GM13977 (cell line): ENCODE measurements at regions not wholly inside any gene's neighbourhood (a gene's known extent, or its start where the extent isn't known, plus 50 kb on each side); places are given as distances from the start of the nearest gene placed in this dataset.

Experiments used
- DNase-seq: peaks from one replicate; pipeline ENCODE4 v3.0.0; 2012; ENCODE audit warnings: low spot score
- in situ Hi-C: fragments of 300-500 bp; cut with MboI; formaldehyde crosslinking; loops from one replicate; pipeline ENCODE4 v1.12.0; 2022; ENCODE audit warnings: low sequenced_read_pairs, low pct_unique_long_range_greater_than_20kb, mixed read lengths, inconsistent platforms; ENCODE audit not compliant: unreplicated experiment
- TF ChIP-seq, protein P1 (sequence below): IDR thresholded peaks from 2 replicates; pipeline ENCODE4 v1.5.1; 2012; ENCODE audit warnings: mild to moderate bottlenecking, control low read depth; ENCODE audit not compliant: insufficient read depth; ENCODE audit errors: extremely low read depth, missing control alignments

DNA sequence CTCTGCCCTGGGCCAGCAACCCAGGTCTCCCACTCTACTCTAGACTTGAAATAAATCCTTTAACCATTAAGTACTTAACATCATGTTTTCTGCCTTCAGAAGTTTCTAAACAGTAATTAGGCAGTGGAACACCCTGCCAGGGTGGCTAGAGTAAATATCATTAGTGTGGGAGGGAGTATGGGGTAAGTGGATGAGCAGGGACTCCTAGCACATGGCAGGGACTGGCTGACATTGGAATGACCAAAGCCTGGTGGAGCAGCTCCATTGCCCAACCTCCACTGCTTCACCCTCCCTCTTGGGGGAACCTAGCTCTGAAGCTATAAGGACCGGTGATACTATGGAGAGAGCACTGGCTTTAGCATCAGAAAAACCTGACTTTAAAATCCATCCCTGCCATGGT, 167.1 kb downstream of the MAFB start:
- TF ChIP-seq, protein P1, sequence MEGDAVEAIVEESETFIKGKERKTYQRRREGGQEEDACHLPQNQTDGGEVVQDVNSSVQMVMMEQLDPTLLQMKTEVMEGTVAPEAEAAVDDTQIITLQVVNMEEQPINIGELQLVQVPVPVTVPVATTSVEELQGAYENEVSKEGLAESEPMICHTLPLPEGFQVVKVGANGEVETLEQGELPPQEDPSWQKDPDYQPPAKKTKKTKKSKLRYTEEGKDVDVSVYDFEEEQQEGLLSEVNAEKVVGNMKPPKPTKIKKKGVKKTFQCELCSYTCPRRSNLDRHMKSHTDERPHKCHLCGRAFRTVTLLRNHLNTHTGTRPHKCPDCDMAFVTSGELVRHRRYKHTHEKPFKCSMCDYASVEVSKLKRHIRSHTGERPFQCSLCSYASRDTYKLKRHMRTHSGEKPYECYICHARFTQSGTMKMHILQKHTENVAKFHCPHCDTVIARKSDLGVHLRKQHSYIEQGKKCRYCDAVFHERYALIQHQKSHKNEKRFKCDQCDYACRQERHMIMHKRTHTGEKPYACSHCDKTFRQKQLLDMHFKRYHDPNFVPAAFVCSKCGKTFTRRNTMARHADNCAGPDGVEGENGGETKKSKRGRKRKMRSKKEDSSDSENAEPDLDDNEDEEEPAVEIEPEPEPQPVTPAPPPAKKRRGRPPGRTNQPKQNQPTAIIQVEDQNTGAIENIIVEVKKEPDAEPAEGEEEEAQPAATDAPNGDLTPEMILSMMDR = no peak
- no peak for DNase-seq
- in situ Hi-C loops = no loop called here

DNA sequence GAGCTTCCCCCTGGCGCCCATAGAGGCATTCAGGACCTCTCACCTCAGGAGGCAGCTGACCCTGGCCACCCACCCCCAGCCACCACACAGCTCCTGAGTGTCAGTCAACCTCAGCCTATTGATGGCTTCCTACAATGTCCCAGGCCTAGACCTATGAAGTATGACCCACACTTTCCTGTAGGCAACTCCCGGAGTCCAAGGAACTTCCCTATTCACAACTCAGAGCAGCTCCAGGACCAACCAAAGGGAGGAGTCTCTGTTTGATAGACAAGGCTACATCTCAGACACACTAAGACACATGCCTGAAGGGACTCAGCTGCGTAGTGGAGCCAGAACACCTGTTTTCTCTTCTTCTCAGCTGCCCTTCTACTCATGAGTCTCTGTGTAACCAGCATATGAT, 169.1 kb downstream of the MAFB start:
- in situ Hi-C loops = no loop called here
- TF ChIP-seq, protein P1 = no peak

DNA sequence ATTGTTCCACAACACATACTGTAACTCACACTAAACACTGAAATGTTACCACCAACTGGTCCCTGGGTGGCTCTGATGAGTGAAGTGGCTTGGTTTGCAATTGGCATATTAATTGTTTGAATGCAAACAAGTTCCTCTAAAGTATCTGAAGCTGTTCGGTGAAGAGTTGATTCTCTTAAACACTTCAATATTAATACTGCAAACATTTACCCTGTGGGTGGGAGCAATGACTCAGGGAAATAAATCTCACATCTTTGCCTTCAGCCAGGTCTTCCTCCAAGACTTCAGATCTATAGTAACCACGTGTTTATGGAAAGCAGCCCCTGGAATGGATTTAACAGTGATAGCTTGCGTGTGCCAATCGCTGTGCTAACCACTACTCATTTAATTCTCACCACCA, 176.0 kb downstream of the MAFB start:
- no peak for DNase-seq
- in situ Hi-C loops = no loop called here

More for the DNA sequence above, 169.1 kb downstream of the MAFB start:
- DNase-seq = no peak

DNA sequence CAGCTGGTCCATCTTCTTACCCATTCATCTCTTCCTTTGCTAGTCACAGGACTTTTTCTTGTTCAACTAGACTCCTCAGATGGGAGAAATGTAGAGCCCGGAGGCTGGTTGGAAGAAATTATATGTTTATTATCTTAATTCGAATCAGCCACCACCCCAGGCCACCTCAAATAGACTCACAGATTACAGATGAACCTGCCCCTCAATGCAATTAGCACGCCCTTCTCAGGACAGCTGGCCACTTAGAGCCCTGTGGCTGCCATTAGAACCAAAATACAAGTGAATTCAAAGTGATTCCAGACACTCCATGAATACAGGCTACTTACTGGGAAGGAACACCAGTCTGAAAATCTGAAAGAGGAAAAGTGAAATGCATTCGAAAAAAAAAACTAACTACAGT, 176.4 kb downstream of the MAFB start:
- TF ChIP-seq, protein P1 = no peak
- in situ Hi-C loops = no loop called here
- DNase-seq = no peak

More for the DNA sequence above, 176.0 kb downstream of the MAFB start:
- TF ChIP-seq, protein P1 = no peak

DNA sequence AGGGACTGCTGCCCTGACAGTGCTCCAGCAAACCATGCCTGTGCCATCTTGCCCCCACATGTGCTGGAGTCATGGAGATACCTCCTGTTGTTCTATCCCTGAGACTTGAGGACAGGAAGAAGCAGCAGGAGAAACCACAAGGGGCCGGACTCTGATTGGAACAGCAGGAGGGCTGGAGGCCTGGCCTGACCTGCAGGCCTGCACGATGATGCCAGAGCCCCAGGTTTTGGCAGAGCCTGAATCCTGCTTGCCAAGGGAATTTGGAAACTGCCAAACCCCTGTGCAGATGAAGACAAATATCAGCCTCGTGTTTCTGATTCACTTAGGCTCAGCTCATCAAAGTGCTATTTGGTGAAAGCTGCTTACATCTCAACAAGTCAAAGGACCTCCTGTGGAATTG, 177.6 kb downstream of the MAFB start:
- TF ChIP-seq, protein P1 = no peak
- in situ Hi-C loops = no loop called here
- DNase-seq = no peak

DNA sequence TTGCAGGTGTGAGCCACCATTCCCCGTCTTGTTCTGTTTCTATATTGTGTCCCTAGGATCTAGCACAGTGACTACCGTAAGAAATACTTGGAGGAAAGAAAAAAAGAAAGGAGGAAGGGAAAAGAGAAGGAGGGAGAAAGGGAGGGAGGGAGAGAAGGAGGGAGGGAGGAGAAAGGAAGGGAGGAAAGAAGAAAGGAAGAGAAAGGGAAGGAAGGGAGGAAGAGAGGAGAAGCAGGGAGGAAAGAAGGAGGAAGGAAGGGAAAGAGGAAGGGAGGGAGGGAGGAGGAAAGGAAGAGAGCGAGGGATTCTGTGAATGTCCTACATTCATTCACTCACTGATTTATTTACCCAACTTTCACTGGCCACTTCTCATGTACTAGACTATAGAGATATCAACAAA, 178.4 kb downstream of the MAFB start:
- TF ChIP-seq, protein P1 = no peak
- DNase-seq = no peak
- in situ Hi-C loops = no loop called here

DNA sequence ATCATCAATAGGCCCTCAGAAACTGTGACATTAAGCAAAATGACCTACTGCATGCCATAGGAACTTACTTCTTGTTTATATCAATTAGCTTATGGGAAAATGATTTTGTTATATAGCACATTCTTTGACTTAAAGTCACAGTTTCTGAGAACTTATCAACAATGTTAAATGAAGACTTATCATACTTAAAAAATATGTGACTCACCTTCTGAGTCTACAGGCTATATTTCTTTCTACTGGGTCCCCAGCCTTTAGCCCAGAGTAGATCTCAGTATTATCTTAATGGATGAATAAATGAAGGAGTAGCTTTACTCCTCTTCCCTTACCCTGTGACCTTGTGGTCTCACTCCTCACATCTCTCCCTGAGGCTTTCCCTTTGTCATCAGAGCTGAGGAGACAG, 180.2 kb downstream of the MAFB start:
- in situ Hi-C loops = no loop called here
- no peak for DNase-seq

More for the DNA sequence above, 180.2 kb downstream of the MAFB start:
- TF ChIP-seq, protein P1 = no peak
